ENCODE measurements at regions not wholly inside any gene's neighbourhood (a gene's known extent, or its start where the extent isn't known, plus 50 kb on each side); places are given as distances from the start of the nearest gene placed in this dataset.

GRCh38 chr5:174325961-174326360 lies 280.5 kb downstream of the NSG2 start:
- TF ChIP-seq POLR2A (IDR thresholded peaks at IDR 0.05) (no peak), POLR2AphosphoS5 (IDR thresholded peaks at IDR 0.05; ENCODE audit: insufficient read depth in 1 of 2, low read depth in 1 of 2) (no peak)
- TF ChIP-seq, protein P1, sequence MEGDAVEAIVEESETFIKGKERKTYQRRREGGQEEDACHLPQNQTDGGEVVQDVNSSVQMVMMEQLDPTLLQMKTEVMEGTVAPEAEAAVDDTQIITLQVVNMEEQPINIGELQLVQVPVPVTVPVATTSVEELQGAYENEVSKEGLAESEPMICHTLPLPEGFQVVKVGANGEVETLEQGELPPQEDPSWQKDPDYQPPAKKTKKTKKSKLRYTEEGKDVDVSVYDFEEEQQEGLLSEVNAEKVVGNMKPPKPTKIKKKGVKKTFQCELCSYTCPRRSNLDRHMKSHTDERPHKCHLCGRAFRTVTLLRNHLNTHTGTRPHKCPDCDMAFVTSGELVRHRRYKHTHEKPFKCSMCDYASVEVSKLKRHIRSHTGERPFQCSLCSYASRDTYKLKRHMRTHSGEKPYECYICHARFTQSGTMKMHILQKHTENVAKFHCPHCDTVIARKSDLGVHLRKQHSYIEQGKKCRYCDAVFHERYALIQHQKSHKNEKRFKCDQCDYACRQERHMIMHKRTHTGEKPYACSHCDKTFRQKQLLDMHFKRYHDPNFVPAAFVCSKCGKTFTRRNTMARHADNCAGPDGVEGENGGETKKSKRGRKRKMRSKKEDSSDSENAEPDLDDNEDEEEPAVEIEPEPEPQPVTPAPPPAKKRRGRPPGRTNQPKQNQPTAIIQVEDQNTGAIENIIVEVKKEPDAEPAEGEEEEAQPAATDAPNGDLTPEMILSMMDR (IDR thresholded peaks at IDR 0.05), result no peak
